HK-2 (cell line): ENCODE measurements at regions not wholly inside any gene's neighbourhood (a gene's known extent, or its start where the extent isn't known, plus 50 kb on each side); places are given as distances from the start of the nearest gene placed in this dataset.

ENCODE experiments used
- DNase-seq: peaks from one replicate; pipeline ENCODE4 v3.0.0-alpha.2; 2018; ENCODE audit not compliant: unreplicated experiment

GRCh38 chr1:115233598-115233997 is 104.5 kb downstream of the NGF start:
- DNase-seq, result no peak

- no peak for DNase-seq
Measured at GRCh38 chr1:115230281-115230680, 107.8 kb downstream of the NGF start.

GRCh38 chr1:115229016-115229415 is 109.0 kb downstream of the NGF start:
- no peak for DNase-seq

GRCh38 chr1:115228191-115228590 is 109.9 kb downstream of the NGF start:
- DNase-seq, result no peak

GRCh38 chr1:115227346-115228082 is 110.5 kb downstream of the NGF start:
- DNase-seq, result no peak

- no peak for DNase-seq
Measured at GRCh38 chr1:115225993-115226685, 111.9 kb downstream of the NGF start.

- no peak for DNase-seq
Measured at GRCh38 chr1:115224636-115225035, 113.4 kb downstream of the NGF start.

GRCh38 chr1:115222616-115223402 is 115.2 kb downstream of the NGF start:
- DNase-seq, result peak; percentile 17

GRCh38 chr1:115220340-115221270 is 117.4 kb downstream of the NGF start:
- no peak for DNase-seq

GRCh38 chr1:115219927-115220326 is 118.1 kb downstream of the NGF start:
- no peak for DNase-seq

- DNase-seq, result no peak
Measured at GRCh38 chr1:115218699-115219098, 119.3 kb downstream of the NGF start.

- DNase-seq, result no peak
Measured at GRCh38 chr1:115218034-115218405, 120.0 kb downstream of the NGF start.

- no peak for DNase-seq
Measured at GRCh38 chr1:115217150-115218033, 120.7 kb downstream of the NGF start.

- no peak for DNase-seq
Measured at GRCh38 chr1:115215703-115216521, 122.1 kb downstream of the NGF start.

- DNase-seq, result no peak
Measured at GRCh38 chr1:115215110-115215509, 122.9 kb downstream of the NGF start.

GRCh38 chr1:115214098-115214497 is 124.0 kb downstream of the NGF start:
- DNase-seq, result no peak

- no peak for DNase-seq
Measured at GRCh38 chr1:115213130-115213529, 123.8 kb upstream of the TSPAN2 start.

GRCh38 chr1:115211071-115211745 is 121.9 kb upstream of the TSPAN2 start:
- no peak for DNase-seq

- DNase-seq, result no peak
Measured at GRCh38 chr1:115210302-115210711, 121.0 kb upstream of the TSPAN2 start.
